HG02973 (cell line): ENCODE measurements at regions not wholly inside any gene's neighbourhood (a gene's known extent, or its start where the extent isn't known, plus 50 kb on each side); places are given as distances from the start of the nearest gene placed in this dataset.
"Not testable (repeated sequence)": the region's sequence is repeated elsewhere in the genome, so short reads cannot be mapped to it uniquely, and the experiment has no call there.

Source experiments
- ATAC-seq: cut with Tn5 transposase; IDR thresholded peaks from one replicate; pipeline ENCODE4 v1.9.1; 2021; ENCODE audit warnings: moderate library complexity; ENCODE audit not compliant: unreplicated experiment

DNA sequence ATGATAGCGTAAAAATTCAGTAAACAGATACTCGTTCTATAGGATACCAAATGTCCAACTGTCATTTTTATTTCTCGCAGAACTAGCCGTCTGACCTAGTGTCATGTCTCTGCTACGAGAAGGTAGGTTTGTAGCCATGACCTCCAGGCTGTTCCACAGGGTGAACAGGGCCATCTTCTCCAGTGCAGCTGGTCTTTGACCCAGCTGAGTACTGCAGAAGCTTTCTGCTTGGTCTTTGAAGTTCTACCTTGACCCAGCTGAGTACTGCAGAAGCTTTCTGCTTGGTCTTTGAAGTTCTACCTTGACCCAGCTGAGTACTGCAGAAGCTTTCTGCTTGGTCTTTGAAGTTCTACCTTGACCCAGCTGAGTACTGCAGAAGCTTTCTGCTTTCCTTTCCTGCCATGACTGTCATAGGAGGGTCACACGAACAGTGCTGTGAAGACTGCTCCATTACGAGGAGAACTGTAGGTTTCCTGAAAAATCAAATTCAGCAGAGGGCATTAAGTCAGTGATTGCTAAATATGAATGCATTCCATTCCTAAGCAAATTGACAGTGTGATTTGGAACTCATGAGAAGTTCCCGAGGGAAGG, 532.8 kb upstream of the NRP1 start:
- not testable (repeated sequence) for ATAC-seq

DNA sequence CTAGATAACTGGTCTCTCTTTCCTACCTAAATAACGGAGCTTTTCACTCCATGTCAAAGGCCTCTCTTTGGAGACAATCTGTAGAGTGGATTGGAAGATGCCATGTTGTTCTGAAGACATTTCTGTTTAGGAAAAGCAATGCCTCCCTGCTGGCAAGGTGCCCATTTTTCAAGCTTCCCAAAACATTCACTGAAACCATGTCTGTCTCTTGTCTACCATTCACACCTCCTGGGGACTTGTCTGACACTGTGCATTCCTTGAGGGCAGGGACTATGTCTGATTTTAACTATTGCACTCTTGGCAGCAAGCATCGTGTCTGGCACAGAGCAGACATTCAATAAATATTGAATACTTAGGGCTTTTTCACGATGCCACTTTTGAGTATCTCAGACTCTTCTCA, 528.9 kb upstream of the NRP1 start:
- ATAC-seq: no peak

DNA sequence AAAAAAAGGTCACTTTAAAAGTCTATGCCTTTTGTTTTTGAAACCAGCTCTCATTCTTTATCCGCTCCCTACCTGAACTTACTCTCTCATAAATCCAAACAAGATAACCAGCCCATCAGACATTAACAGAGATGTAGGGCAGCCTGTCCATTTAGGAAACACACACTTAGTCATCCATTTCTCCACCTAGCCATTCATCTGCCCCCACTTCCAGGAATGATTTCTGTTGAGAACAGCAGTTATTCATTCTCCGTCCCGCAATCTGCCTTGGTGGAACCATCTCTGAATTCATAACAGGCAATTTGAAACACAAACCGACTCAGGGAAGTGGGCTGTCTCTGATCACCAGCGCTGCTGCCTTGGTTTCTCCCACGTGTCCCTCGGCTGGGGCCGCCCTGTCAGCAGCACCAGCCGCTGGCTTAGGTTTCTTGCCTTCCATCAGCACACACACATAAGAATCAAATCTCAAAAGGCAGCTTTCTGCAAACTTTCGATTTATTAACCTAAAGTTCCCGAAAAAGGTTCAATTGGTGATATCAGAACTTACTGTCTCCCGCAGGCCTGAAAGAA, 528.2 kb upstream of the NRP1 start:
- no peak for ATAC-seq

DNA sequence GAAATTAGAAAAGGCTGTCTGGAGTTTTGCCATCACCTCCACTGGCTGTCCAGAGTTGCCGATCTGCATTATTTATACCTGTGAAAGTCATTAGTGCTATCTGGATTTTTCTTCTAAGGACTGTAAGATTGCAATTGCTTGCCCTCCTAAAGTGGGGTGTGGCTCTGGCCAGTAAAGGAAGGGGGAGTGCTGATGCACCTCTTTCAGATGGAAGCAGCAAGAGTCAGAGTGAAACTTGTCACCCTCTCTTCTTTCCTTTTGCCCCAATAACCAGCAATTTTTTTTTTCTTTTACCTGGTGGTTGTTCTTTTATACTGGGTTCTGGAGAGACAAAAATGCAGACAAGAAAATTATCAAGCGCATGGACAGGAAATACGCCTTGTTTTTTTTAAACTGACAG, 527.4 kb upstream of the NRP1 start:
- ATAC-seq: no peak

DNA sequence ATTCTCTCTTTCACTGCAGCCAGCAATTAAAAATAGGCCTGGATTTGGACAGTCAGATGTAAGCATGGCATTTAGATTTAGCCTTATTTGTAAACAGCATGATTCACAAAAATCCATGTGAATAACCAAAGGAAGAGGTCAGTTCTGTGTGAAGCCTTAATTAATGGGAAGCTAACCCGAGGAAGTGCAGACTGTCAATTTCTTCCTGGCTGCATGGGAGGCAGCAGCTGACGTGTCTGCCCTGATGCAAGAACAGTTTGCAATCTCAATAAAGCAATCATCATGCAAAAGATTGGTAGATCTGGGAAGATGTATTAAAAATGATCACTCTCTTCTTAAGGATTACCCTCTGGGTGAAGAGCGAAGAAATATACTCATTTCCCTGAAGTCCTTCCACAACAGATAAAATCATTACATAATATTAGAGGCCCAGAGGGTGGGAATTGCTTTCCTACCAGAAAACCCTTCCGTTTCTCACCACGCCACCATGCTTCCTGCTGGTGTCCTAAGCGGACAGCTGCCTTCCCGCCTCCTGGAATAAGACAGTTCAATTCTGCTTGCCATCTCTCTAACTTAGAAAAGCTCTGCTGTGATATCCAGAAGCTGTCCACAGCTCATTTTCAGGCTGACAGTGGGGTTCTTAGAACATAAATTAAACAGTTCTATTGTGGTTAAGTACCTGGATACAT, 526.7 kb upstream of the NRP1 start:
- ATAC-seq: no peak

GRCh38 chr10:33860552-33860951, 526.1 kb upstream of the NRP1 start:
- no peak for ATAC-seq

DNA sequence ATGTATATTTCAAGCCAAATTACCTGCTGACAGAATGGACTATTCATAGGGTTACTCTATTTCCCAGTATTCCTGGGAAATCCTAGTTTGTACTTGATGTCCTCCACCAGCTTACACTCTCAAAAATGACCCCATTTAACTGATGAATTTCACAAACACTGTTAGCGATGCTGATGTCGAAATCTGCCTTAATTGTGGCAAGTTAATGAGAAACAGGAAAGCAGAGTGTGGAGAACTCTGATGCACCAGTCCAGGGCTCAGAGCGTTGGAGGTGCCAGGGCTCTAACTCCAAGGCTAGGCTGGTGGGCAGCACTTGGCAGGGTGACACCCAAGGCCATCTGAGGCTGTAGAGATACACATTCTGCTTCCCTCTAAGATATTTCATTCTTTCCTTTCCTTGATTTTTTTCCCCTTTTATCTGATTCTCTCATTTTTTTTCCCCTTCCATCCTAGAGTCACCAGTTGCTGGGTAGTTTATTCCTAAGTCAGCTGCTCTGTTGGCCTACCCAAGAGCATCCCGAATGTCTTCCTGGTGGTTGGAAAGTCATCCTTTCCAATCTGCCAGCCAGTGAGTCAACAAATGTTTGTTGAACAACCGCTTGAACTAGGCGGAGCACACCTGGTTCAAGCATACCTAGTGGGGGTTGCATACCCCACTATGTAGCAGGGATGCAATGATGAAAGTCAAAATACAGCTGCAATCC, 525.0 kb upstream of the NRP1 start:
- no peak for ATAC-seq

GRCh38 chr10:33858326-33858725, 523.9 kb upstream of the NRP1 start:
- ATAC-seq: no peak

GRCh38 chr10:33853221-33853620, 518.8 kb upstream of the NRP1 start:
- not testable (repeated sequence) for ATAC-seq

GRCh38 chr10:33843379-33843778, 508.9 kb upstream of the NRP1 start:
- no peak for ATAC-seq

DNA sequence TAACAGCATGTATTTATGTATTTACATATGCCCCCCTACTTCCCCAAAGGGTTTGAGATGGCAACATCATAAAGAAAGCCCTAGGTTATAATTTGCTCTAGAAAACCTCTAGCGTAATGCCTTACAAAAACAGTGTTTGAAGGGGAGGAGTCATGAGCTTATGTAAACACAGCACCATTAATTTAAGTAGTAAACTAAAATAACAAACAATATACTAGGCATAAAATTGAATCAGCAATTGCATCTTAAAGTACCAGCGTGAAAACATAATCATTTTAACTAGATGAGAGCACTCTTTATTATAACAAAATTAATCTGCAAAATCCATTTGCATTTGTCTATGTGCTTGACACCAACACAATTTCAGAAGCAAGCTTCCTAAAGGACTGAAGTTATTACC, 507.2 kb upstream of the NRP1 start:
- ATAC-seq: no peak

DNA sequence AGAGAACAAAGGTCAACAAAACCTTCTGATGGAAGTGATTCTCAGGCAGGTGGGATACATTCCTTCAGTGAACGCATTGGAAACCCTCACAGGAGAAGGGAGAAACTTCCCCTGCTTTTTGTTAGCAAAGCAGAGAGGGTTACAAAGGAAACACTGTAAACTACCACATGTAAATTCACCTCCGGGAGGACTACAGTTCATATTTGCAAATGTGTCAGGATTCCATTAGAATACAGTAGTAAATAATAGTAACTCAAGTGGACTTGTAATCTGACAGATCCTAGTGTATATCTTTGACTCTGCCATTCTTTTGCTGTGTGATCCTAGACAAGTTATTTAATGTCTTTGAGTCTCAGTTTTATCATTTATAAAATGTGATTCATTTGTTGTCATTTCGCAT, 504.3 kb upstream of the NRP1 start:
- no peak for ATAC-seq

GRCh38 chr10:33837736-33838135, 503.3 kb upstream of the NRP1 start:
- no peak for ATAC-seq

DNA sequence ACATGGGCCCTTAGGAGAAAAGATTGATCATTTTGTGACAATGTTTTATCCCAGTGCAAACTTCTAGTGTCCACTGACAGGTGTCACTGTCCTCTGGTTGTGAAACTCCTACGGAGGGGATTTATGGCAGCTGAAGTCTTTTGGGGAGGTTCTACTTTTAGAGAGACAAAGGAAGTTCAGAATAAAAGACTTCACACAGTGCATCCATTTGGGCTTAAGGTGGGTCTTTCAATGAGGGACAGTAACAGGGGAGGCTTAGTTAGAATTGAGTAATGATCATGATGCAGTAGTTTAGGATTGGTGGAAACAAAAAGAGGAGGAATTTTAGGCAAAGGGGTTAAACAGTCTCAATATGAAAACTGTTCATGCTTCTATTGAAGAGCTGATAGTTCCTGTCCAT, 501.1 kb upstream of the NRP1 start:
- ATAC-seq: no peak

DNA sequence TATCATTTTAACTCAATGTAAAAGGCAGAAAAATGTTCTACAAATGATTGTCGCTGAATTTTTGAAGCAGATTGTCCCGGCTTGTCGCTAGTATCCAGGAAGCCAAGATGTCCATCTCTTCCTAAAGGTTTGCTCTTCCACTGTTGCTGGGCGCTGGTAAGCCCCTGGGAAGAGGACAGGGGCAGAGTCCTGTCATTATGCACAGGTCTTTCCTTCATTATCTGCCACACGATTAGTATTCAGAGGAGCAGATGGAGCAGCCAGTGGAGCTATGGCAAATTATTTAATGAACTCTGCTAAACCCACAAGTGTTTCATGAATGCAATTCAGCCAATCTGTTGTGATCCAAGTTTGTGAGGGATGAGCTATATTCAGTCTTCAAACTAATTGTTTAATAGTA, 499.1 kb upstream of the NRP1 start:
- no peak for ATAC-seq

- ATAC-seq: no peak
Observed at GRCh38 chr10:33832124-33832787, 497.8 kb upstream of the NRP1 start.

DNA sequence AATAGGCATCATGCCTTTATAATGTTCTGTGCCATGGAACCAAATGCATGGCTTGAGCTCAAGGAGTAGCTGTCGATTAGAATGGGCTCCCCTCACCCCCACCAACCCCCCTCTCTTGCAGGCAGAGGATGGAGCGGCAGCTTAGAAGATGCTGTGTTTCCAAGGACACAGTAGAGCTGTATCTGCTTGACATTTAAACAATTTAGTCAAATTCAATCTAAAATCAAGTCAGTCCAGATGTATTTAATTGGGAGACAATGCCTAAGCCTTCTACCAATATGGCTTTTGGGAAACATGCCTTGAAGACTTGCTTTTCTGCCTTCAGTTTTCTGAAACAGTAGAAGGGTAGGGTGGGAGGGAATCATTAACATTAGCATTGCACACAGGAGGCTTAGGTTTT, 497.1 kb upstream of the NRP1 start:
- ATAC-seq: no peak

DNA sequence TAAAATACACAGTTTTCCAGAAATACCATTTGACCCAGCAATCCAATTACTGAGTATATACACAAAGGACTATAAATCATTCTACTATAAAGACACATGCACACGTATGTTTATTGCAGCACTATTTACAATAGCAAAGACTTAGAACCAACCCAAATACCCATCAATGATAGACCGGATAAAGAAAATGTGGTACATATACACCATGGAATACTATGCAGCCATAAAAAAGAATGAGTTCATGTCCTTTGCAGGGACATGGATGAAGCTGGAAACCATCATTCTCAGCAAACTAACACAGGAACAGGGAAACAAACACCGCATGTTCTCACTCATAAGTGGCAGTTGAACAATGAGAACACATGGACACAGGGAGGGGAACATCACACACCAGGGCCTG, 495.4 kb upstream of the NRP1 start:
- ATAC-seq: not testable (repeated sequence)

- no peak for ATAC-seq
Observed at GRCh38 chr10:33828592-33828991, 494.1 kb upstream of the NRP1 start.

DNA sequence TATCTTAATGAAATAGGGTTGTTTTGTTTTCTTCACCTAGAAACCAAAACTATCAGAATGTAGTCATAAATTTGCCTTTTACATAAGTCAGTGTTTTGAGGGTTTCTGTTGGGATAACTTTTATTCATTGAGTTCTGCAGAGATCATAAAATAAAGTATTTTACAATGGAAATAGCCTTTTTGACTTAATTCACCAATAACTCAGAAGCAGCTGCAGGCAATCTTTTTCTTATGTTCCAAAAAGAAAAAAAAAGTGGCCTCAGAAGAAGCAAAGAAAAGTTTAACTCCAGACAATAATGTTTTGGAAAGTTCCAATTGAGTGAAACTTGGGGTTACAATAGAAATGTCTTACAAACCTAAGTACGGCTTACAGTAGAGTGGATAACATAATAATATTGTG, 491.7 kb upstream of the NRP1 start:
- no peak for ATAC-seq

DNA sequence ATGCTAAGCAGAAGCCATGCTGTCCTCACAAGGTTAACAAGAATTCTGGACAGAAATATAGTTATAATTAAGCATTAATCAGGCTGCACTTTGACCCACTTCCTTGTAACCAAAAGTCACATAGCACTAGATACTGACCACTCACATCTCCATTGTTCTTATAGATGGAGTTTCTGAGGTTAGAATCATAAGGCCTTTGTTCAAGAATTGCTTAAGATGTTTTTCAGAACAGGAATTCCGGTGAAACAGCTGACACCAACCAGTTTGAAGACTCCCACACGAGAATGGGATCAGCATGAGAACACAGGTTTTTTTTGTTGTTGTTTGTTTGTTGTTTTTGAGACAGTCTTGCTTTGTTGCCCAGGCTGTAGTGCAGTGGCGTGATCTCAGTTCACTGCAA, 488.3 kb upstream of the NRP1 start:
- ATAC-seq: no peak

- ATAC-seq: no peak
Observed at GRCh38 chr10:33820531-33820930, 486.1 kb upstream of the NRP1 start.
